BJ (cell line): ENCODE measurements at regions not wholly inside any gene's neighbourhood (a gene's known extent, or its start where the extent isn't known, plus 50 kb on each side); places are given as distances from the start of the nearest gene placed in this dataset.

Source experiments
- CTCF ChIA-PET: fragments of 350-600 bp; formaldehyde crosslinking; extraction: SDS; loops from one replicate; lab custom pipeline; 2021; ENCODE audit warnings: antibody characterized with exemption, inconsistent platforms; lab: Yijun Ruan, JAX
- POLR2A ChIA-PET: fragments of 300-600 bp; sonication (Branson Sonifier 250); formaldehyde crosslinking; extraction: SDS; loops from one replicate; lab custom pipeline; 2021; ENCODE audit warnings: antibody characterized with exemption; lab: Charles Lee
- DNase-seq: peaks from one replicate; pipeline ENCODE4 v3.0.0-alpha.2; 2011; ENCODE audit warnings: low read depth
- H3K27me3 ChIP-seq: 2 replicates; pipeline ENCODE4 v1.6.0; 2011; ENCODE audit warnings: low read length; ENCODE audit not compliant: control insufficient read depth, insufficient read depth
- H3K36me3 ChIP-seq: 2 replicates; pipeline ENCODE4 v1.5.1; 2011; ENCODE audit warnings: low read length; ENCODE audit not compliant: control insufficient read depth, insufficient read depth
- H3K4me3 ChIP-seq: 2 replicates; pipeline ENCODE4 v1.5.1; 2011; ENCODE audit warnings: low read depth, mild to moderate bottlenecking, control low read depth, low read length
- TF ChIP-seq, protein P1 (sequence below): IDR thresholded peaks from 2 replicates; pipeline ENCODE4 v1.5.1; 2011; ENCODE audit warnings: low read depth, mild to moderate bottlenecking, control low read depth, inconsistent platforms, low read length, moderate library complexity; ENCODE audit not compliant: insufficient read depth

DNA sequence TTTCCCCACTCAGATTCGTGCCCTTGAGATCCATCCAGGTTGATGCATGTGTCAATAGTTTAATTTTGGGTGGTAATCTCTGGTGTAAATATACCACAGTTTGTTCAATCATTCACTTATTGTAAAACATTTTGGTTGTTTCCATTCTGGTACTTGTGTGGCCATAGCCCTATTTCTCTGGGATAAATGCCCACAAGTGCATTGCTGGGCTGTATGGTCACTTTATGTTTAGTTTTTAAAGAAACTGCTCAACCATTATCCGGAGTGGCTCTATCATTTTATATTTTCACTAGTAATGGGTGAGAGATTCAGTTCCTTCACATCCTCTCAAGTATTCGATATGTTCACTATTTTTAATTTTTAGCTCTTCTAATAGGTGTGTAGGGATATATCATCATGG lies 60.7 kb upstream of the RNF24 start:
- H3K4me3 ChIP-seq: no peak overlapping the region
- no peaks in the 10 kb centered on the region for H3K27me3 ChIP-seq
- ChIA-PET CTCF (interaction anchor here (1.0 to 2.4 kb wide), 4 partner anchors 9 to 258 kb away, joined by 3 to 10 read pairs (median 4); no protein-coding TSS in a partner anchor), POLR2A (no interaction called here)
- TF ChIP-seq, protein P1, sequence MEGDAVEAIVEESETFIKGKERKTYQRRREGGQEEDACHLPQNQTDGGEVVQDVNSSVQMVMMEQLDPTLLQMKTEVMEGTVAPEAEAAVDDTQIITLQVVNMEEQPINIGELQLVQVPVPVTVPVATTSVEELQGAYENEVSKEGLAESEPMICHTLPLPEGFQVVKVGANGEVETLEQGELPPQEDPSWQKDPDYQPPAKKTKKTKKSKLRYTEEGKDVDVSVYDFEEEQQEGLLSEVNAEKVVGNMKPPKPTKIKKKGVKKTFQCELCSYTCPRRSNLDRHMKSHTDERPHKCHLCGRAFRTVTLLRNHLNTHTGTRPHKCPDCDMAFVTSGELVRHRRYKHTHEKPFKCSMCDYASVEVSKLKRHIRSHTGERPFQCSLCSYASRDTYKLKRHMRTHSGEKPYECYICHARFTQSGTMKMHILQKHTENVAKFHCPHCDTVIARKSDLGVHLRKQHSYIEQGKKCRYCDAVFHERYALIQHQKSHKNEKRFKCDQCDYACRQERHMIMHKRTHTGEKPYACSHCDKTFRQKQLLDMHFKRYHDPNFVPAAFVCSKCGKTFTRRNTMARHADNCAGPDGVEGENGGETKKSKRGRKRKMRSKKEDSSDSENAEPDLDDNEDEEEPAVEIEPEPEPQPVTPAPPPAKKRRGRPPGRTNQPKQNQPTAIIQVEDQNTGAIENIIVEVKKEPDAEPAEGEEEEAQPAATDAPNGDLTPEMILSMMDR: no peak
- DNase-seq: no peak
- H3K36me3 ChIP-seq: no peaks in the 10 kb centered on the region

DNA sequence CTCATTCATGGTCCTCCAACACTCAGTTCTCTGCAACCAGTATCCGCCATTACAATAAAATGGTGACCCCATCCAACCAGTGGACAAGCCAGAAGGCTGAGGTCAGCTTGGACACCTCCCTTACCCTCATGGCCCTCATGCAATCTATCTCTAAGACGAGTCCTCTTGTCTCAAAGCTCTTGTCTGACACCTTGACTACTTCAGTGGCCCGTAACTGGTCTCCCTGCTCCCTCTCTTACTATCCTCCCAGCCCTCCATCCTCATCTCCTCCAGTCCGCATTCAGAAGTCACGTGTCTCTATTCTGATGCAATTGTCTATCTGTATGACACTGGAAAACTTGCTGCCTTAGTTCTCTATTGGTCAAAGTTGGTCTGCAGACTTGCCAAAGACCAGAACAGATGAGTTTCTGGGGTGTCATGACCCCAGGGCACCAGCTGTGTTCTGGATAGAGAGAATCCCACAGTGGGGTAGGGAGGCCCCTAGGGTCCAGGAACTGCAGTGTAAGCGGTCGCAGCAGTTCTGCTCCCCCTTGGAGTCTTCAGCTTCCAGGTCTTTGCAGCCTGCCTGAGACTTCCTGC lies 59.6 kb upstream of the RNF24 start:
- TF ChIP-seq, protein P1: no peak
- no peak for DNase-seq
- POLR2A ChIA-PET: no interaction called here
- Histone ChIP-seq H3K4me3 (no peak overlapping the region), H3K27me3 (no peaks in the 10 kb centered on the region), H3K36me3 (no peaks in the 10 kb centered on the region)
- CTCF ChIA-PET: interaction anchor here (1.0 to 5.6 kb wide), 3 partner anchors 9 to 61 kb away, joined by 3 to 56 read pairs (median 10); no protein-coding TSS in a partner anchor

DNA sequence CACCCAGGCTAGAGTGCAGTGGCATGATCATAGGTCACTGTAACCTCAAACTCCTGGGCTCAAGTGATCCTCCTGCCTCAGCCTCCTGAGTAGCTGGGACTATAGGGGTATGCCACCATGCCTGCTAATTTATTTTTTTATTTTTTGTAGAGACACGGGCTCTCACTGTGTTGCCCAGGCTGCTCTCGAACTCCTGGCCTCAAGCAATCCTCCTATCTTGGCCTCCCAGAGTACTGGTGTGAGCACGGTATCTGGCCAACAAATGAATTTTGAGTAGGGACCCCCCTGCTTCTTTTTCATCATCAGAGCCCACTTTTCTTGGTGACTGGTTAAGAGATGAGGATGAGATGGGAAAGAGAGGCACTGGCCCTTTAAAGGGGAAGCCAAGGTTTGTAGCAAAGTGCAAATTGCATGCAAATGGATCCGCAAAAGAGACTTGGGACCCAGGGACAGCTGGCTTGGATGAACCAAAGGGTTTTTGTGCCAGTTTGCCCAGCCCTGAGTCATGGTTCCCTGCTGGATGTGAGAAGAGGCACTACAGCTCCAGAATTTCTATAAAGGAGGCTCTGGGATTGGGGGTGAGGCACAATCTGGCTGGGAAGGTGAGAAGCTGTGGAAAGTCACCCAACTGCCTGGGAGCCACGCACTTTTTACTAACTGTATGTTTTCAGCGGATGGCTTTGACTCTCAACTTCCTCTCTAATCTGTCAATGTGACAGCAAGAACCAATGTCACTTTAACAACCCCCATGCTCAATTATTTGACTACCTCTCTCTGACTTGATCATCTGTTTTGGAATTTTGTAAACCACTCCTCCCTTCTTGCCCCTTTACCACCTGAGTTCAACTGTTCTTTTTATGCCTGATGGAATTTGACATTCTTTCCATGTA lies 58.7 kb upstream of the RNF24 start:
- CTCF ChIA-PET: interaction anchor here (1.0 to 5.6 kb wide), 4 partner anchors 10 to 71 kb away, joined by 3 to 56 read pairs (median 27); partner anchors contain the start of gene RNF24
- POLR2A ChIA-PET: no interaction called here
- DNase-seq: no peak
- Histone ChIP-seq H3K36me3 (no peaks in the 10 kb centered on the region), H3K27me3 (no peaks in the 10 kb centered on the region), H3K4me3 (no peak overlapping the region)
- TF ChIP-seq, protein P1: no peak

DNA sequence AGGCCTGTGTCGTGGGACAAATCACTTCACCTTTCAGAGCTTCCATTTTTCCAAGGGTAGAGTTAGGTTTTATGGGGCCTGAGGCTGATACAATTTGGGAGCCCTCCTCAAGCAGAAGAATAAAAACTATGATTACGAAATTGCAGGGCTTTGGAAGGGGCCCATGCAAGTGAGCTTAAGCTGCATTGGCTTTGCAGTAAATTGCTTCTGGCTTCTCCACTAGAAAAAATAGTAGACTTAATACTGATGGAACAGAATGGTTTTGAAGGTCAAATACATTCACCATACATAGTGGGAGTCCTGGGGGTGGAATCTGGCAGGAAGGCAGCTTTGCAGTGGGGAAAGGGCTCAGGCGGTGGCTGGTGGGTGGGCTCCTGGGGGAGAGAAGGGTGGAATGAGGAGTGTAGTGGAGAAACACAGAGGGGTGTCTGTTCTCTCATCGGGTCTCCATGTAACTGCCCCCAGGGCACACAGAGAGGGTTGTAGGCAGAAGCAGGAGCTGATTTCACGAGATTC lies 55.9 kb upstream of the RNF24 start:
- no peaks in the 10 kb centered on the region for H3K36me3 ChIP-seq
- H3K27me3 ChIP-seq: no peaks in the 10 kb centered on the region
- no peak overlapping the region for H3K4me3 ChIP-seq
- TF ChIP-seq, protein P1: no peak
- DNase-seq: no peak
- CTCF ChIA-PET: interaction anchor here (0.8 to 5.6 kb wide), 26 partner anchors 9 to 314 kb away, joined by 3 to 56 read pairs (median 4); partner anchors contain the start of genes CENPB and RNF24
- POLR2A ChIA-PET: no interaction called here
